ENCODE measurements at regions not wholly inside any gene's neighbourhood (a gene's known extent, or its start where the extent isn't known, plus 50 kb on each side); places are given as distances from the start of the nearest gene placed in this dataset.

DNA sequence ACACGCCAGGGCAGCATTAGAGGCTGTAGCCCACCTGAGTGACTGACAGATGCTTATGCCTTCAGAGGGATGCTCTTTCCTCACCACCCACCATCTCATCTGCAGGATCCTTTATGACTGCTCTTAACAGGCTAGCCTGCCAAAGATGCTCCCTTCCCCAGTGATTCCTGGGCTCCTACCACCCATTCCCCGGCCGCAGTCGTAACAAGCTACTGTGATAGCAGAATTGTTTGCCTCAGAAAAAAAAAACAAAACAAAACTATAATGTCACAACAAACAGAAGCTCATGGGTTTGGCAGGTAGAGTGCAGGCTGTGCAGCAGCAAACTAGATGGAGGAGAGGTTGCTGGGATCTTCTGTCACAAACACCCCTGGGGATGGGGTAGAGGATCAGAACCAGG lies 343.9 kb upstream of the ZMIZ1 start:
- DNase-seq (ENCODE audit: low spot score), result no peak
- TF ChIP-seq, protein P1, sequence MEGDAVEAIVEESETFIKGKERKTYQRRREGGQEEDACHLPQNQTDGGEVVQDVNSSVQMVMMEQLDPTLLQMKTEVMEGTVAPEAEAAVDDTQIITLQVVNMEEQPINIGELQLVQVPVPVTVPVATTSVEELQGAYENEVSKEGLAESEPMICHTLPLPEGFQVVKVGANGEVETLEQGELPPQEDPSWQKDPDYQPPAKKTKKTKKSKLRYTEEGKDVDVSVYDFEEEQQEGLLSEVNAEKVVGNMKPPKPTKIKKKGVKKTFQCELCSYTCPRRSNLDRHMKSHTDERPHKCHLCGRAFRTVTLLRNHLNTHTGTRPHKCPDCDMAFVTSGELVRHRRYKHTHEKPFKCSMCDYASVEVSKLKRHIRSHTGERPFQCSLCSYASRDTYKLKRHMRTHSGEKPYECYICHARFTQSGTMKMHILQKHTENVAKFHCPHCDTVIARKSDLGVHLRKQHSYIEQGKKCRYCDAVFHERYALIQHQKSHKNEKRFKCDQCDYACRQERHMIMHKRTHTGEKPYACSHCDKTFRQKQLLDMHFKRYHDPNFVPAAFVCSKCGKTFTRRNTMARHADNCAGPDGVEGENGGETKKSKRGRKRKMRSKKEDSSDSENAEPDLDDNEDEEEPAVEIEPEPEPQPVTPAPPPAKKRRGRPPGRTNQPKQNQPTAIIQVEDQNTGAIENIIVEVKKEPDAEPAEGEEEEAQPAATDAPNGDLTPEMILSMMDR (IDR thresholded peaks at IDR 0.05), result no peak
- Mint-ChIP-seq H3K4me3 (ENCODE audit: unreplicated experiment) (no peak overlapping the region), H3K36me3 (ENCODE audit: low read depth) (no peaks in the 10 kb centered on the region), H3K4me1 (ENCODE audit: low read depth) (peaks cover 11% of the 10 kb centered on the region), H3K27ac (ENCODE audit: unreplicated experiment) (no peak overlapping the region), H3K9me3 (ENCODE audit: low read depth) (no peaks in the 10 kb centered on the region), H3K27me3 (ENCODE audit: low read depth) (peaks cover 27% of the 10 kb centered on the region)

- Mint-ChIP-seq H3K4me3 (ENCODE audit: unreplicated experiment) (no peak overlapping the region), H3K9me3 (ENCODE audit: low read depth) (no peaks in the 10 kb centered on the region), H3K27me3 (ENCODE audit: low read depth) (peaks cover 30% of the 10 kb centered on the region), H3K27ac (ENCODE audit: unreplicated experiment) (no peak overlapping the region), H3K4me1 (ENCODE audit: low read depth) (peaks cover 11% of the 10 kb centered on the region), H3K36me3 (ENCODE audit: low read depth) (no peaks in the 10 kb centered on the region)
- no peak for DNase-seq (ENCODE audit: low spot score)
- TF ChIP-seq, protein P1 (IDR thresholded peaks at IDR 0.05), result no peak
Measured at GRCh38 chr10:78726171-78726570, 342.6 kb upstream of the ZMIZ1 start.

DNA sequence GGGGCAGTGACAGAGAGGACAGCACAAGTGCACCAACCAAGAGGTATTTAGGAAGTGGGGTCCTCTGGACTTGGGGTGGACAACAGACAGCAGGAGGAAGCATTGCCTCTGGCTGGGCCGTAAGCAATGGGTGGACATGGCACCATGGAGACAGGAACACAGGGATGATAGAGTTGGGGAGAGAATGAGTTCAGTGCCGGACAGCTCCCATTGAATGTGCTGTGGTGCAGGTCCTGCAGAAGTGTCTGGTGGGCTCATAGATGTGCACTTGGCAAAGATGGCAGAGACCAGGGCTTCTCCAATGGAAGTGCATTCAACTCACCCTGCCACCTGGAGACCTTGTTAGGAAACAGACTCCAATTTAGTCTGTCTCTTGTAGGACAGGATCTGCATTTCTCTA lies 341.5 kb upstream of the ZMIZ1 start:
- Mint-ChIP-seq H3K9me3 (ENCODE audit: low read depth) (no peaks in the 10 kb centered on the region), H3K4me3 (ENCODE audit: unreplicated experiment) (no peak overlapping the region), H3K27me3 (ENCODE audit: low read depth) (peaks cover 31% of the 10 kb centered on the region), H3K36me3 (ENCODE audit: low read depth) (no peaks in the 10 kb centered on the region), H3K27ac (ENCODE audit: unreplicated experiment) (no peak overlapping the region), H3K4me1 (ENCODE audit: low read depth) (peaks cover 11% of the 10 kb centered on the region)
- DNase-seq (ENCODE audit: low spot score), result no peak
- TF ChIP-seq, protein P1 (IDR thresholded peaks at IDR 0.05), result no peak

DNA sequence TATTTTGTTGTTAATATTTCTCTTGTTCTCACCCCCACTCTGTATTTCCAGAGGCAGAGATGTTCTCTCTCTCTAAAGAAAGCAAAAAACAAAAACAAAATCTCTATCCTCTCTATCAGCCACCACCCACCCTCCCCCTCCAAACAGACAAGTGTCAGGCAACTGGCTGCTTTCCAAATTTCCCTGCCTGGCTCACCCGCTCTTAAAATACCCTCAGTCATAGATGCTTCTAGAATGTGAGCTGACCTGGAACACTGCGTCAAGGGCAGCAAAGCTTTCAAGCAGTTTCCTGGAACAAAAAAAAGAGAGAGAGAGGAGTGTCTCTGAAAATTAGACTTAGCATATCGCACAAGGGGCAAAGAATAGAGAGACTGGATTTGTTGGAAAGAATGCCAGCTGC lies 341.0 kb upstream of the ZMIZ1 start:
- H3K36me3 Mint-ChIP-seq (ENCODE audit: low read depth), result no peaks in the 10 kb centered on the region
- TF ChIP-seq, protein P1 (IDR thresholded peaks at IDR 0.05), result no peak
- no peak for DNase-seq (ENCODE audit: low spot score)
- peaks cover 31% of the 10 kb centered on the region for H3K27me3 Mint-ChIP-seq (ENCODE audit: low read depth)
- H3K4me1 Mint-ChIP-seq (ENCODE audit: low read depth), result peaks cover 11% of the 10 kb centered on the region
- H3K27ac Mint-ChIP-seq (ENCODE audit: unreplicated experiment), result no peak overlapping the region
- no peaks in the 10 kb centered on the region for H3K9me3 Mint-ChIP-seq (ENCODE audit: low read depth)
- H3K4me3 Mint-ChIP-seq (ENCODE audit: unreplicated experiment), result no peak overlapping the region

DNA sequence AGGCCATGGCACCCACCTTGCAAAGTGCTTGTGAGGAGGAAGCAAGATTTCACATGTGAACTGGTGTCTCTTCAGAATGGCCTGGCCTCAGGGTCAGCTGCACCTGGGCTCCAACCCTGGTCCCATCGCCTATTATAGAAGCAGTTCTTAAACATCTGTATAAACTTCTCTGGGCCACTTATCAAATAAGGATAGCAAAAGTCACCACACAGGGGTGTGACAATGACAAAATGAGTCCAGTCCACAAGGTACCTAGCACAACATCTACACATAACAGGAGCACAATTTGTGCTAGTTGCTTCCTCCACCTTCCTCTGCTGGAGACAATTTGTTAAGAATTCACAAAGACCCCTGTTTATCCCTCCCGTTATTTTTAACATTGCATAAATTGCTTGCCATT lies 340.6 kb upstream of the ZMIZ1 start:
- H3K36me3 Mint-ChIP-seq (ENCODE audit: low read depth), result no peaks in the 10 kb centered on the region
- H3K4me1 Mint-ChIP-seq (ENCODE audit: low read depth), result peaks cover 11% of the 10 kb centered on the region
- H3K27me3 Mint-ChIP-seq (ENCODE audit: low read depth), result peaks cover 31% of the 10 kb centered on the region
- TF ChIP-seq, protein P1 (IDR thresholded peaks at IDR 0.05), result no peak
- no peak for DNase-seq (ENCODE audit: low spot score)
- H3K27ac Mint-ChIP-seq (ENCODE audit: unreplicated experiment), result no peak overlapping the region
- no peaks in the 10 kb centered on the region for H3K9me3 Mint-ChIP-seq (ENCODE audit: low read depth)
- H3K4me3 Mint-ChIP-seq (ENCODE audit: unreplicated experiment), result no peak overlapping the region
